BJ (cell line): ENCODE measurements at regions not wholly inside any gene's neighbourhood (a gene's known extent, or its start where the extent isn't known, plus 50 kb on each side); places are given as distances from the start of the nearest gene placed in this dataset.

Source experiments
- CTCF ChIA-PET: fragments of 350-600 bp; formaldehyde crosslinking; extraction: SDS; loops from one replicate; lab custom pipeline; 2021; ENCODE audit warnings: antibody characterized with exemption, inconsistent platforms; lab: Yijun Ruan, JAX
- POLR2A ChIA-PET: fragments of 300-600 bp; sonication (Branson Sonifier 250); formaldehyde crosslinking; extraction: SDS; loops from one replicate; lab custom pipeline; 2021; ENCODE audit warnings: antibody characterized with exemption; lab: Charles Lee
- DNase-seq: peaks from one replicate; pipeline ENCODE4 v3.0.0-alpha.2; 2011; ENCODE audit warnings: low read depth
- H3K27me3 ChIP-seq: 2 replicates; pipeline ENCODE4 v1.6.0; 2011; ENCODE audit warnings: low read length; ENCODE audit not compliant: control insufficient read depth, insufficient read depth
- H3K36me3 ChIP-seq: 2 replicates; pipeline ENCODE4 v1.5.1; 2011; ENCODE audit warnings: low read length; ENCODE audit not compliant: control insufficient read depth, insufficient read depth
- H3K4me3 ChIP-seq: 2 replicates; pipeline ENCODE4 v1.5.1; 2011; ENCODE audit warnings: low read depth, mild to moderate bottlenecking, control low read depth, low read length
- CTCF ChIP-seq: IDR thresholded peaks from 2 replicates; pipeline ENCODE4 v1.5.1; 2011; ENCODE audit warnings: low read depth, mild to moderate bottlenecking, control low read depth, inconsistent platforms, low read length, moderate library complexity; ENCODE audit not compliant: insufficient read depth

GRCh38 chr3:64375737-64376136 lies 150.5 kb upstream of the PRICKLE2 start:
- no peak overlapping the region for H3K4me3 ChIP-seq
- CTCF ChIA-PET, result no interaction called here
- H3K36me3 ChIP-seq, result no peaks in the 10 kb centered on the region
- POLR2A ChIA-PET, result no interaction called here
- TF ChIP-seq CTCF, result no peak
- no peak for DNase-seq
- H3K27me3 ChIP-seq, result peaks cover 2% of the 10 kb centered on the region; the same call in 1 of the 2 replicates

GRCh38 chr3:64369390-64369789 lies 144.1 kb upstream of the PRICKLE2 start:
- DNase-seq, result no peak
- no peak for TF ChIP-seq CTCF
- Histone ChIP-seq H3K4me3 (no peak overlapping the region), H3K27me3 (peaks cover 2% of the 10 kb centered on the region; the same call in 1 of the 2 replicates), H3K36me3 (no peaks in the 10 kb centered on the region)
- POLR2A ChIA-PET, result no interaction called here
- CTCF ChIA-PET, result interaction anchor here (1.4 kb wide), 1 partner anchor 12 kb away, joined by 6 read pairs; no protein-coding TSS in a partner anchor

GRCh38 chr3:64368257-64369020 lies 143.2 kb upstream of the PRICKLE2 start:
- H3K27me3 ChIP-seq, result peaks cover 2% of the 10 kb centered on the region; the same call in 1 of the 2 replicates
- no peak for TF ChIP-seq CTCF
- ChIA-PET CTCF (interaction anchor here (0.6 to 1.6 kb wide), 3 partner anchors 12 to 1150 kb away, joined by 3 to 6 read pairs (median 3); no protein-coding TSS in a partner anchor), POLR2A (no interaction called here)
- H3K4me3 ChIP-seq, result no peak overlapping the region
- DNase-seq, result no peak
- no peaks in the 10 kb centered on the region for H3K36me3 ChIP-seq

- CTCF ChIA-PET, result no interaction called here
Measured at GRCh38 chr3:64365877-64366276, 140.6 kb upstream of the PRICKLE2 start.

More at GRCh38 chr3:64365877-64366276, 140.6 kb upstream of the PRICKLE2 start:
- Histone ChIP-seq H3K36me3 (no peaks in the 10 kb centered on the region), H3K27me3 (no peaks in the 10 kb centered on the region; the same call in 1 of the 2 replicates), H3K4me3 (no peak overlapping the region)
- DNase-seq, result no peak
- POLR2A ChIA-PET, result no interaction called here
- no peak for TF ChIP-seq CTCF
